Upper lobe of left lung (tissue), 6 donors: ENCODE measurements at regions not wholly inside any gene's neighbourhood (a gene's known extent, or its start where the extent isn't known, plus 50 kb on each side); places are given as distances from the start of the nearest gene placed in this dataset.

Source experiments
- ATAC-seq, 2 donors: fragments of 200-7000 bp; cut with Tn5 transposase; one replicate each; pipeline ENCODE4 v1.9.1; 2022; ENCODE audit warnings: mild to moderate bottlenecking in 2 of 2, moderate library complexity in 2 of 2; ENCODE audit not compliant: low FRiP score in 2 of 2
- DNase-seq, 2 donors: peaks; one replicate each; pipeline ENCODE4 v3.0.0-alpha.2; 2019 to 2020
- H3K27ac ChIP-seq, 4 donors: fragments of 200-600 bp; sonication (generic); one replicate each; pipeline ENCODE4 v1.5.1; 2016 to 2019
- H3K27me3 ChIP-seq, 4 donors: fragments of 200-600 bp; sonication (generic); one replicate each; pipeline ENCODE4 v1.5.1; 2017 to 2019
- H3K36me3 ChIP-seq, 4 donors: fragments of 200-600 bp; sonication (generic); one replicate each; pipeline ENCODE4 v1.5.1; 2016 to 2019
- H3K4me1 ChIP-seq, 4 donors: fragments of 200-600 bp; sonication (generic); one replicate each; pipeline ENCODE4 v1.5.1; 2018 to 2019
- H3K4me3 ChIP-seq, 4 donors: fragments of 200-600 bp; sonication (generic); one replicate each; pipeline ENCODE4 v1.5.1; 2017 to 2019; ENCODE audit warnings: mild to moderate bottlenecking in 2 of 4, moderate library complexity in 1 of 4
- H3K9me3 ChIP-seq, 4 donors: fragments of 200-600 bp; sonication (generic); one replicate each; pipeline ENCODE4 v1.5.1; 2018 to 2019
- EP300 ChIP-seq, 4 donors: sonication (generic); formaldehyde crosslinking; IDR thresholded peaks; one replicate each; pipeline ENCODE4 v1.5.1; 2017; ENCODE audit warnings: antibody characterized with exemption in 4 of 4, control low read depth in 2 of 4
- POLR2A ChIP-seq, 4 donors: fragments of 450-650 bp; IDR thresholded peaks; one replicate each; pipeline ENCODE4 v1.5.1; 2016 to 2017; ENCODE audit warnings: antibody characterized with exemption in 4 of 4, mild to moderate bottlenecking in 2 of 4
- POLR2AphosphoS5 ChIP-seq, 2 donors: sonication (generic); formaldehyde crosslinking; IDR thresholded peaks; one replicate each; pipeline ENCODE4 v1.5.1; 2017; ENCODE audit warnings: antibody characterized with exemption in 2 of 2
- WGBS, 2 donors: methylation state at CpG; one replicate each; pipeline ENCODE4 v1.1.5; 2017 to 2018; 5-methylcytosine and 5-hydroxymethylcytosine counted together
- TF ChIP-seq, protein P1 (sequence below), 6 experiments: fragments of 450-650 bp in 4 of 6; fragments of 200-600 bp in 2 of 6; sonication (generic) in 2 of 6; IDR thresholded peaks; one replicate each; pipeline ENCODE4 v1.5.1; 2016 to 2019; ENCODE audit warnings: antibody characterized with exemption in 6 of 6
- donor health status: DM: no; HTN: no; CAD: no; lungs with moderate emphysema.
- donor health status: DM: no; HTN: yes; CAD: no; lungs with severe emphysema.

DNA sequence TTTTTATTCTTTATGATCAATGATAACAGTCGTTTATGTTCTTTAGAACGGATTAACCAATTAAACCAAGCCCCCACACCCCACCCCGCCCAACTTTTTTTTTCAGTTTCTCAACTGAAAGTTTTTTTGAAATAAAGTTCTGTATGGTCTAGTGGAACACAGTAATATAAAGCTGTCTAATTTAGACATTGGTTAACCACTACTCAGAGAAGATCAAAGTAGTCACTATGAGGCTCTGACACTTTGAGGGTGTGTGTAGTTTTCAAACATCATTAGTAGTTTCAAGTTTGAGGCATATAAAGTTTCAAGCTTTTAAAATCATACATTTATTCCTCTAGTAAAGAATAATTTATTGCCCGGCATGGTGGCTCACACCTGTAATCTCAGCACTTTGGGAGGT, 413.2 kb downstream of the EFNB2 start:
- DNase-seq (no peak), ATAC-seq (no peak)
- Histone ChIP-seq H3K4me1 (no peaks in the 10 kb centered on the region), H3K27ac (no peak overlapping the region), H3K4me3 (no peak overlapping the region), H3K36me3 (no peaks in the 10 kb centered on the region), H3K9me3 (no peaks in the 10 kb centered on the region), H3K27me3 (no peaks in the 10 kb centered on the region)
- TF ChIP-seq POLR2AphosphoS5 (IDR thresholded peaks at IDR 0.05) (no peak), POLR2A (IDR thresholded peaks at IDR 0.05) (no peak), EP300 (IDR thresholded peaks at IDR 0.05) (no peak)
- TF ChIP-seq, protein P1, sequence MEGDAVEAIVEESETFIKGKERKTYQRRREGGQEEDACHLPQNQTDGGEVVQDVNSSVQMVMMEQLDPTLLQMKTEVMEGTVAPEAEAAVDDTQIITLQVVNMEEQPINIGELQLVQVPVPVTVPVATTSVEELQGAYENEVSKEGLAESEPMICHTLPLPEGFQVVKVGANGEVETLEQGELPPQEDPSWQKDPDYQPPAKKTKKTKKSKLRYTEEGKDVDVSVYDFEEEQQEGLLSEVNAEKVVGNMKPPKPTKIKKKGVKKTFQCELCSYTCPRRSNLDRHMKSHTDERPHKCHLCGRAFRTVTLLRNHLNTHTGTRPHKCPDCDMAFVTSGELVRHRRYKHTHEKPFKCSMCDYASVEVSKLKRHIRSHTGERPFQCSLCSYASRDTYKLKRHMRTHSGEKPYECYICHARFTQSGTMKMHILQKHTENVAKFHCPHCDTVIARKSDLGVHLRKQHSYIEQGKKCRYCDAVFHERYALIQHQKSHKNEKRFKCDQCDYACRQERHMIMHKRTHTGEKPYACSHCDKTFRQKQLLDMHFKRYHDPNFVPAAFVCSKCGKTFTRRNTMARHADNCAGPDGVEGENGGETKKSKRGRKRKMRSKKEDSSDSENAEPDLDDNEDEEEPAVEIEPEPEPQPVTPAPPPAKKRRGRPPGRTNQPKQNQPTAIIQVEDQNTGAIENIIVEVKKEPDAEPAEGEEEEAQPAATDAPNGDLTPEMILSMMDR (IDR thresholded peaks at IDR 0.05): no peak
- WGBS, 2 donors: 89 to 92% methylated on average over 4 of the region's 4 CpGs

DNA sequence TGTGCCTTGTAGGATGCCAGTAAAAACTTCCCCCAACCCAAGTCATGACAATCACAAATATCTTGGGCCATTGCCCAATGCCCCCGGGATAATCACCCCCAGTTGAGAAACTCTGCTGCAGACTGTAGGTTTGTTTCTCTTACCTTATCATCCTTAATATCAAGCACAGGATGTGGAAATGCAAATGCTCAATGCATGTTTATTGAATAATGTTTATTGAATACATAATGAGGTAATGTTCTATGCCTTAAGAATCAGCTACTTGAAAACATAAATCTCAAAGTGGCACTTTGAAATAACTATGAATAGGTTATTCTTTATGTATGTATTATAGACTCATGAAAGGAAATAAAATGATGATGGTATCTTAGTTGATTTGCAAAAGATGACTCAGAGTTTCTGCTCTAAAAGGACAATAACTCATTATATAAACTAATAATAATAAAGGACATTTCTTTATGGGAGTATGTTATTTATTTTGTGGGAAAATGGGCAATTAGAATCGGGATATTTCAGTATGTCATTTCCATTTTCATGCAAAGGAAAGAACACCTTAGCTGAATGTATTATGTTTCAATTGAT, 414.2 kb downstream of the EFNB2 start:
- TF ChIP-seq EP300 (IDR thresholded peaks at IDR 0.05) (no peak), POLR2AphosphoS5 (IDR thresholded peaks at IDR 0.05) (no peak), POLR2A (IDR thresholded peaks at IDR 0.05) (no peak)
- TF ChIP-seq, protein P1 (IDR thresholded peaks at IDR 0.05): no peak
- no peaks in the 10 kb centered on the region for H3K27me3 ChIP-seq
- no peaks in the 10 kb centered on the region for H3K36me3 ChIP-seq
- 56 to 59% methylated on average over 2 of the region's 2 CpGs for WGBS, 2 donors
- no peak overlapping the region for H3K27ac ChIP-seq
- DNase-seq (no peak), ATAC-seq (no peak)
- H3K4me1 ChIP-seq: no peaks in the 10 kb centered on the region
- H3K4me3 ChIP-seq: no peak overlapping the region
- H3K9me3 ChIP-seq: no peaks in the 10 kb centered on the region

DNA sequence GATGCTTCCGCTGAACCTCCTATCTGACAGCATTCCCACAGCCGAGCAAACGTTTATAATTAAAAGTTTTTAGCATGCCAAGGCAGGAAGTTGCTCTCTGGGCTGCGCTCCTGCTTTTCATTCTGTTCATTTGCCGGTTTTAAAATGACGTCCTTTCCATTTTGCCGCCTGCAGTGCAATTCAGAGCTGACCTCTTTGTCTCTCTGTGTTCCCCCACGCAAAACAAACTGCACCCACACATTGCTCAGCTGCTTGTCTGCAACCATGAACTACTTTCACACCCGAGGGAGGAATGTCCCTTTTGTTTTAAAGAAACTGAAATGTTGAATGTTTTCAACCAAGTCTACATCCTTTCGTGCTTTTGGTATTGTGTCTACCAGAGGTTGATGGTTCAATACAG, 416.5 kb downstream of the EFNB2 start:
- no peaks in the 10 kb centered on the region for H3K36me3 ChIP-seq
- H3K4me1 ChIP-seq: no peaks in the 10 kb centered on the region
- H3K9me3 ChIP-seq: no peaks in the 10 kb centered on the region
- WGBS, 2 donors: 48 to 54% methylated on average over 10 of the region's 10 CpGs
- no peaks in the 10 kb centered on the region for H3K27me3 ChIP-seq
- ATAC-seq (no peak), DNase-seq (no peak)
- H3K4me3 ChIP-seq: no peak overlapping the region
- H3K27ac ChIP-seq: no peak overlapping the region
- TF ChIP-seq POLR2AphosphoS5 (IDR thresholded peaks at IDR 0.05) (no peak), POLR2A (IDR thresholded peaks at IDR 0.05) (no peak)

DNA sequence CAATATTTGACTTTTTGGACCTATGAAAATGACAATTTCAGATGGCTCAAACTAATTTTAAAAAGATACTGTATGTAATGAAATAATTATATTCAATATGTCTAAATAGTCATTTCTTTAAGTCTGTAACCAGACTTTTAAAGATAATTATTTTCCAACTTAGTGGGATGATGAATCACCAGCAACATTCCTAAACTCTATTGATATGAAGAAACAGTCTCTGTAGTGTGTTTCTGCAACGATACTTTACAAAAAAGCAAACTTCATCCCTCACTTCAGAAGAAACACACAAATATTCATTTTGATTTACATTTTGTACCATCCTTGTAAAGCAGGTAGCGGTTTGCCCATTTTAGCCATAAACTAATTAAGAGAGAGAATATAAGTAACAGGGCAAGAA, 417.4 kb downstream of the EFNB2 start:
- Histone ChIP-seq H3K27ac (no peak overlapping the region), H3K4me1 (no peaks in the 10 kb centered on the region), H3K9me3 (no peaks in the 10 kb centered on the region), H3K4me3 (no peak overlapping the region), H3K27me3 (no peaks in the 10 kb centered on the region), H3K36me3 (no peaks in the 10 kb centered on the region)
- no peak for TF ChIP-seq POLR2AphosphoS5 (IDR thresholded peaks at IDR 0.05)
- TF ChIP-seq, protein P1 (IDR thresholded peaks at IDR 0.05): no peak
- TF ChIP-seq EP300 (IDR thresholded peaks at IDR 0.05): no peak
- no peak for TF ChIP-seq POLR2A (IDR thresholded peaks at IDR 0.05)
- no peak for DNase-seq
- ATAC-seq: no peak
- WGBS, 2 donors: 78 to 90% methylated on average over 2 of the region's 2 CpGs

DNA sequence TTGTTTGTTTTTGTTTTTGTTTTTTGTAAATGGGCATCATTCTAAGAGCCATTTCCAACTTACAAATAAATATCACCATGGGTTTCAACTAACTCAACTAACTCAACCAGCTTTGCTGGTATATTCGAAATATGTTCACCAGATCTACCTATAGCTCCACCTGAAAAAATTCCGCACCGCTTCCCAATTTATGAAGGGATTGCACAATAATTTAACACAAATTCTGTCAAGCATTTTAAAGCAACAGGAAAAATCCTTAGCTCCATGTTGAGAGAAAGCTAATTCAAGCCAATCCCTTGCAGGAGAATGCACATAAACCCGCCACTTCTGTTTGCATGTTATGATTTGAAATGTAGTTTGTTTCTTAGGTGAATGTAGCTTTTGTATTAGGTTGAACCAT, 417.8 kb downstream of the EFNB2 start:
- no peaks in the 10 kb centered on the region for H3K4me1 ChIP-seq
- no peak overlapping the region for H3K4me3 ChIP-seq

More for the DNA sequence above, 417.8 kb downstream of the EFNB2 start:
- DNase-seq (no peak), ATAC-seq (no peak)
- H3K36me3 ChIP-seq: no peaks in the 10 kb centered on the region
- H3K27me3 ChIP-seq: no peaks in the 10 kb centered on the region
- TF ChIP-seq EP300 (IDR thresholded peaks at IDR 0.05) (no peak), POLR2A (IDR thresholded peaks at IDR 0.05) (no peak), POLR2AphosphoS5 (IDR thresholded peaks at IDR 0.05) (no peak)
- TF ChIP-seq, protein P1 (IDR thresholded peaks at IDR 0.05): no peak
- H3K9me3 ChIP-seq: no peaks in the 10 kb centered on the region
- WGBS, 2 donors: 86 to 97% methylated on average over 4 of the region's 4 CpGs
- H3K27ac ChIP-seq: no peak overlapping the region
